ENCODE measurements at regions not wholly inside any gene's neighbourhood (a gene's known extent, or its start where the extent isn't known, plus 50 kb on each side); places are given as distances from the start of the nearest gene placed in this dataset.

GRCh38 chr16:59163371-59164055 is 429.4 kb upstream of the GOT2 start:
- Histone ChIP-seq H3K4me1 (no peaks in the 10 kb centered on the region), H3K27me3 (no peaks in the 10 kb centered on the region), H3K27ac (no peak overlapping the region), H3K4me3 (no peak overlapping the region), H3K9me3 (no peaks in the 10 kb centered on the region), H3K36me3 (ENCODE audit: low read depth, missing control alignments) (no peaks in the 10 kb centered on the region)
- intact Hi-C loops (cut with DNase I; ENCODE audit: low total_unique reads), result no loop called here
- TF ChIP-seq POLR2A (IDR thresholded peaks at IDR 0.05), result no peak
- no peak for TF ChIP-seq CTCF (IDR thresholded peaks at IDR 0.05)
- no peak for DNase-seq
- WGBS, 2 donors, result 47 to 79% methylated on average over 3 of the region's 3 CpGs

- no peak overlapping the region for H3K27ac ChIP-seq
- H3K36me3 ChIP-seq (ENCODE audit: low read depth, missing control alignments), result no peaks in the 10 kb centered on the region
- no peaks in the 10 kb centered on the region for H3K4me1 ChIP-seq
- intact Hi-C loops (cut with DNase I; ENCODE audit: low total_unique reads), result no loop called here
- no peak for TF ChIP-seq POLR2A (IDR thresholded peaks at IDR 0.05)
- no peak for TF ChIP-seq CTCF (IDR thresholded peaks at IDR 0.05)
- no peak overlapping the region for H3K4me3 ChIP-seq
- 70 to 84% methylated on average over 3 of the region's 3 CpGs for WGBS, 2 donors
- no peaks in the 10 kb centered on the region for H3K9me3 ChIP-seq
- no peaks in the 10 kb centered on the region for H3K27me3 ChIP-seq
- no peak for DNase-seq
Measured at GRCh38 chr16:59161679-59162078, 427.6 kb upstream of the GOT2 start.

GRCh38 chr16:59154295-59154694 is 420.2 kb upstream of the GOT2 start:
- no peaks in the 10 kb centered on the region for H3K27me3 ChIP-seq
- DNase-seq, result no peak
- no peaks in the 10 kb centered on the region for H3K4me1 ChIP-seq
- TF ChIP-seq POLR2A (IDR thresholded peaks at IDR 0.05), result no peak
- no peak for TF ChIP-seq CTCF (IDR thresholded peaks at IDR 0.05)
- no peak overlapping the region for H3K27ac ChIP-seq
- 54 to 66% methylated on average over 1 of the region's 1 CpG for WGBS, 2 donors
- no peaks in the 10 kb centered on the region for H3K9me3 ChIP-seq
- H3K4me3 ChIP-seq, result no peak overlapping the region
- intact Hi-C loops (cut with DNase I; ENCODE audit: low total_unique reads), result no loop called here
- H3K36me3 ChIP-seq (ENCODE audit: low read depth, missing control alignments), result no peaks in the 10 kb centered on the region

- TF ChIP-seq CTCF (IDR thresholded peaks at IDR 0.05) (no peak), POLR2A (IDR thresholded peaks at IDR 0.05) (no peak)
- H3K9me3 ChIP-seq, result no peaks in the 10 kb centered on the region
- no peaks in the 10 kb centered on the region for H3K36me3 ChIP-seq (ENCODE audit: low read depth, missing control alignments)
- H3K4me1 ChIP-seq, result no peaks in the 10 kb centered on the region
- 83 to 89% methylated on average over 2 of the region's 2 CpGs for WGBS, 2 donors
- H3K27ac ChIP-seq, result no peak overlapping the region
- DNase-seq, result no peak
- H3K4me3 ChIP-seq, result no peak overlapping the region
- no peaks in the 10 kb centered on the region for H3K27me3 ChIP-seq
- intact Hi-C loops (cut with DNase I; ENCODE audit: low total_unique reads), result no loop called here
Measured at GRCh38 chr16:59148769-59149155, 414.6 kb upstream of the GOT2 start.

Measured in testis (tissue), 2 donors.